K562 (cell line): ENCODE measurements at regions not wholly inside any gene's neighbourhood (a gene's known extent, or its start where the extent isn't known, plus 50 kb on each side); places are given as distances from the start of the nearest gene placed in this dataset.

ENCODE experiments used
- ATAC-seq: fragments of 200-7000 bp; cut with Tn5 transposase; 3 replicates; pipeline ENCODE4 v1.9.1; 2020; ENCODE audit warnings: moderate library complexity
- BruUV-seq: library from RNA; stranded (reverse); fragments of 400-500 nt; replicated peaks from 2 replicates; lab custom pipeline; 2021; lab: Mats Ljungman, UMichigan
- CTCF ChIA-PET: fragments of 300-600 bp; formaldehyde crosslinking; extraction: SDS; loops from one replicate; lab custom pipeline; 2021; ENCODE audit warnings: low intra/inter-chr PET ratio; lab: Yijun Ruan, JAX
- POLR2A ChIA-PET: fragments of 300-600, 350-650 bp; sonication (Branson Sonifier 250); formaldehyde crosslinking; extraction: SDS; loops from one replicate; lab custom pipeline; 2021; ENCODE audit warnings: antibody characterized with exemption, inconsistent platforms; lab: Yijun Ruan, JAX
- DNase-seq, 4 experiments: peaks; one replicate each; pipeline versions ENCODE4 v3.0.0 to v3.0.0-alpha.2; 2011 to 2018; ENCODE audit warnings: low spot score in 3 of 4, mixed read lengths in 3 of 4; ENCODE audit errors: extremely low read depth in 1 of 4
- FAIRE-seq: peaks from 2 replicates; lab custom pipeline; 2011; peaks lifted over from hg19 to GRCh38; lab: Jason Lieb, UNC
- H2AFZ ChIP-seq: 2 replicates; pipeline ENCODE4 v1.6.0; 2011; ENCODE audit warnings: low read depth, low read length, control low read depth, inconsistent platforms
- H3K27ac ChIP-seq: fragments of 200-600 bp; 3 replicates; pipeline ENCODE4 v1.8.0; 2011; ENCODE audit warnings: low read depth, mild to moderate bottlenecking, control low read depth, inconsistent platforms, low read length, moderate library complexity, mixed read lengths; ENCODE audit errors: extremely low read depth
- H3K27me3 ChIP-seq, 2 experiments: fragments of 300-600 bp in 1 of 2; 2 replicates in 1 of 2; 3 replicates in 1 of 2; pipeline versions ENCODE4 v1.6.0 to v1.8.0; 2011; ENCODE audit warnings: inconsistent platforms in 2 of 2, low read length in 2 of 2, mild to moderate bottlenecking in 1 of 2, mixed read lengths in 1 of 2, moderate library complexity in 1 of 2; ENCODE audit not compliant: control insufficient read depth in 2 of 2, insufficient read depth in 2 of 2
- H3K36me3 ChIP-seq: fragments of 300-600 bp; 3 replicates; pipeline ENCODE4 v1.8.0; 2011; ENCODE audit warnings: mild to moderate bottlenecking, low read length, inconsistent platforms; ENCODE audit not compliant: control insufficient read depth, insufficient read depth
- H3K4me1 ChIP-seq, 2 experiments: fragments of 200-600 bp in 1 of 2; replicated peaks in 1 of 2; 2 replicates in 1 of 2; 3 replicates in 1 of 2; pipeline versions ENCODE4 v1.5.1 to v1.8.0; 2011; ENCODE audit warnings: inconsistent platforms in 2 of 2, low read length in 2 of 2, mild to moderate bottlenecking in 1 of 2, mixed read lengths in 1 of 2, moderate library complexity in 1 of 2; ENCODE audit not compliant: control insufficient read depth in 2 of 2, insufficient read depth in 2 of 2
- H3K4me2 ChIP-seq: 2 replicates; pipeline ENCODE4 v1.6.1; 2011; ENCODE audit warnings: low read length, control low read depth, inconsistent platforms, mixed read lengths; ENCODE audit not compliant: insufficient read depth
- H3K4me3 ChIP-seq: fragments of 200-600 bp; sonication (generic), shearing (Covaris generic); 2 replicates; pipeline ENCODE4 v1.5.1; 2016; ENCODE audit warnings: control low read depth, inconsistent platforms
- H3K79me2 ChIP-seq: fragments of 200-600 bp; 3 replicates; pipeline ENCODE4 v1.8.0; 2011; ENCODE audit warnings: low read length, inconsistent platforms; ENCODE audit not compliant: control insufficient read depth, insufficient read depth
- H3K9ac ChIP-seq, 2 experiments: 2 replicates each; pipeline versions ENCODE4 v1.6.0 to v1.6.1; 2011; ENCODE audit warnings: low read depth in 2 of 2, low read length in 2 of 2, control low read depth in 1 of 2, inconsistent platforms in 1 of 2, mild to moderate bottlenecking in 1 of 2, mixed read lengths in 1 of 2; ENCODE audit not compliant: insufficient read depth in 1 of 2
- H3K9me1 ChIP-seq: one replicate; pipeline ENCODE4 v1.6.0; 2011; ENCODE audit warnings: inconsistent platforms, mild to moderate bottlenecking, low read length, moderate library complexity; ENCODE audit not compliant: control insufficient read depth, insufficient read depth
- H3K9me3 ChIP-seq: replicated peaks from 2 replicates; pipeline ENCODE4 v1.5.1; 2011; ENCODE audit warnings: low read depth, low read length, inconsistent platforms; ENCODE audit not compliant: control insufficient read depth, insufficient read depth
- H4K20me1 ChIP-seq: replicated peaks from 2 replicates; pipeline ENCODE4 v1.6.1; 2011; ENCODE audit warnings: low read length, inconsistent platforms, mixed read lengths; ENCODE audit not compliant: control insufficient read depth, insufficient read depth
- BMI1 ChIP-seq: fragments of 150-350 bp; IDR thresholded peaks from 2 replicates; pipeline ENCODE4 v1.6.1; 2014; ENCODE audit warnings: low read length
- HNRNPLL ChIP-seq: fragments of 200-400 bp; formaldehyde crosslinking; IDR thresholded peaks from 2 replicates; pipeline ENCODE4 v1.6.1; 2017; ENCODE audit warnings: low read length, low read depth, mild to moderate bottlenecking; ENCODE audit not compliant: poor library complexity, severe bottlenecking
- IRF2 ChIP-seq: sonication (generic); formaldehyde crosslinking; IDR thresholded peaks from 2 replicates; pipeline ENCODE4 v1.8.1; 2022; ENCODE audit warnings: mild to moderate bottlenecking, missing genetic modification reagents
- MITF ChIP-seq: IDR thresholded peaks from 2 replicates; pipeline ENCODE4 v1.6.1; 2014; ENCODE audit warnings: antibody characterized with exemption
- RBM17 ChIP-seq: fragments of 200-400 bp; formaldehyde crosslinking; IDR thresholded peaks from 2 replicates; pipeline ENCODE4 v1.6.1; 2017; ENCODE audit warnings: low read depth, mild to moderate bottlenecking, low read length, borderline replicate concordance
- RREB1 ChIP-seq: fragments of 250-450 bp; sonication (Bioruptor Pico); IDR thresholded peaks from 2 replicates; pipeline ENCODE4 v1.4.0; 2020
- SETDB1 ChIP-seq: IDR thresholded peaks from one replicate; pipeline ENCODE4 v1.6.1; 2012; ENCODE audit warnings: low read length, control low read depth, inconsistent platforms
- SMAD2 ChIP-seq: fragments of 150-350 bp; IDR thresholded peaks from 2 replicates; pipeline ENCODE4 v1.6.1; 2014; ENCODE audit warnings: low read depth, mild to moderate bottlenecking, low read length
- ZNF316 ChIP-seq: fragments of 450-650 bp; IDR thresholded peaks from 2 replicates; pipeline ENCODE4 v1.6.1; 2016
- ZNF354B ChIP-seq: fragments of 250-450 bp; sonication (Bioruptor Pico); IDR thresholded peaks from 2 replicates; pipeline ENCODE4 v1.4.0; 2020
- ZNF740 ChIP-seq, 3 experiments: fragments of 200-800 bp in 1 of 3; sonication (Bioruptor generic) in 1 of 3; sonication (generic) in 1 of 3; formaldehyde crosslinking in 1 of 3; IDR thresholded peaks; 2 replicates each; pipeline versions ENCODE4 v1.6.1 to v1.8.0; 2016 to 2022; ENCODE audit warnings: mild to moderate bottlenecking in 2 of 3, missing compliant biosample characterization in 2 of 3, missing genetic modification characterization in 2 of 3, missing genetic modification reagents in 1 of 3
- WGBS: fragments of 100-300 bp; shearing (Covaris generic); methylation state at CpG from one replicate; pipeline ENCODE4 v1.1.6; 2016; ENCODE audit warnings: low coverage, mixed read lengths; ENCODE audit not compliant: insufficient coverage; ENCODE audit errors: missing lambda C conversion rate; 5-methylcytosine and 5-hydroxymethylcytosine counted together
- in situ Hi-C: fragments of 300-500 bp; cut with MboI; formaldehyde crosslinking; loops from 4 replicates; pipeline ENCODE4 v1.15.0; 2018; ENCODE audit warnings: inconsistent platforms, mixed read lengths
- intact Hi-C: fragments of 100-400 bp; cut with micrococcal nuclease; formaldehyde crosslinking; loops from 2 replicates; pipeline ENCODE4 v1.14.2; 2022

- WGBS = 3% methylated on average over 3 of the region's 3 CpGs
- no TSS peak for BruUV-seq
- no peak for ATAC-seq
- no peak overlapping the region for H3K9ac ChIP-seq
- no peak overlapping the region for H3K4me3 ChIP-seq
- H3K27ac ChIP-seq = no peak overlapping the region
- no peaks in the 10 kb centered on the region for H3K27me3 ChIP-seq
- H3K36me3 ChIP-seq = no peaks in the 10 kb centered on the region
- H3K4me1 ChIP-seq = no peaks in the 10 kb centered on the region
- H4K20me1 ChIP-seq = no peaks in the 10 kb centered on the region
- H3K9me3 ChIP-seq = no peaks in the 10 kb centered on the region
- no peak for DNase-seq
- H3K9me1 ChIP-seq = no peaks in the 10 kb centered on the region
- no peak overlapping the region for H3K4me2 ChIP-seq
- no peak for FAIRE-seq
- no peak overlapping the region for H2AFZ ChIP-seq
- TF ChIP-seq RBM17 (no peak), SETDB1 (no peak), ZNF740 (CRISPR knock-in tag; IDR thresholded peaks at IDR 0.05) (no peak), ZNF740 (tag; IDR thresholded peaks at IDR 0.05) (no peak), RREB1 (CRISPR knock-in tag) (no peak), BMI1 (no peak), MITF (no peak), SMAD2 (no peak), IRF2 (CRISPR knock-in tag) (no peak), HNRNPLL (no peak), ZNF316 (no peak), ZNF354B (CRISPR knock-in tag) (no peak)
- TF ChIP-seq, all 486 proteins: peak for 0
- intact Hi-C loops = no loop called here
- ChIA-PET CTCF (no interaction called here), POLR2A (no interaction called here)
- H3K79me2 ChIP-seq = no peaks in the 10 kb centered on the region
- in situ Hi-C loops = no loop called here
Observed at GRCh38 chr4:157887316-157887715, 285.5 kb downstream of the GASK1B start.
